GM06990 (cell line): ENCODE measurements at regions not wholly inside any gene's neighbourhood (a gene's known extent, or its start where the extent isn't known, plus 50 kb on each side); places are given as distances from the start of the nearest gene placed in this dataset.
"Not testable (repeated sequence)": the region's sequence is repeated elsewhere in the genome, so short reads cannot be mapped to it uniquely, and the experiment has no call there.

Experiments used
- DNase-seq: peaks from one replicate; pipeline ENCODE4 v3.0.0-alpha.2; 2011; ENCODE audit not compliant: insufficient read length; ENCODE audit errors: extremely low read depth
- H3K27me3 ChIP-seq: replicated peaks from 2 replicates; pipeline ENCODE4 v1.6.0; 2011; ENCODE audit warnings: low read length; ENCODE audit not compliant: control insufficient read depth, insufficient read depth
- H3K36me3 ChIP-seq: 2 replicates; pipeline ENCODE4 v1.5.1; 2011; ENCODE audit warnings: low read length; ENCODE audit not compliant: control insufficient read depth, insufficient read depth
- H3K4me3 ChIP-seq: replicated peaks from 2 replicates; pipeline ENCODE4 v1.5.1; 2011; ENCODE audit warnings: low read depth, mild to moderate bottlenecking, control low read depth, low read length
- TF ChIP-seq, protein P1 (sequence below): IDR thresholded peaks from 2 replicates; pipeline ENCODE4 v1.5.1; 2011; ENCODE audit warnings: low read length, control low read depth, mild to moderate bottlenecking, inconsistent platforms; ENCODE audit not compliant: insufficient read depth, poor library complexity, severe bottlenecking

DNA sequence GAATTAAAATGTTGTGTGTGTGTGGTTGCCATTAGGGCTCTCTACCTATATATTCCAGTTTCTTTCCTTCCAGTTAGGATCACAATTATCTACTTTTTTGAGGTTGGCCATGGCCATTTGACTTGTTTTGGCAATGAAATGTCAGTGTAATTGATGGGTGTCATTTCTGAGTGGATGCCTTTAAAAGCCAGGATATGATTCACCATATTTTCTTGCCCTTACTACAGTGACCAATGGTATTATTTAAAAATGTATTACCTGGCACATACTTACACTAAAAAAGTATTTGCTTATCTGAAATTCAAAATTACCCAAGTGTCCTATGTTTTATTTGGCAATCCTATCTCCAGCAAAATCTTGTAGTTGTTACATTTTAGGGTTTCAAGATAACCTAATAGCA is 258.7 kb upstream of the ACTBL2 start:
- Histone ChIP-seq H3K27me3 (no peaks in the 10 kb centered on the region; the same call in 1 of the 2 replicates), H3K4me3 (no peak overlapping the region), H3K36me3 (no peaks in the 10 kb centered on the region)
- TF ChIP-seq, protein P1, sequence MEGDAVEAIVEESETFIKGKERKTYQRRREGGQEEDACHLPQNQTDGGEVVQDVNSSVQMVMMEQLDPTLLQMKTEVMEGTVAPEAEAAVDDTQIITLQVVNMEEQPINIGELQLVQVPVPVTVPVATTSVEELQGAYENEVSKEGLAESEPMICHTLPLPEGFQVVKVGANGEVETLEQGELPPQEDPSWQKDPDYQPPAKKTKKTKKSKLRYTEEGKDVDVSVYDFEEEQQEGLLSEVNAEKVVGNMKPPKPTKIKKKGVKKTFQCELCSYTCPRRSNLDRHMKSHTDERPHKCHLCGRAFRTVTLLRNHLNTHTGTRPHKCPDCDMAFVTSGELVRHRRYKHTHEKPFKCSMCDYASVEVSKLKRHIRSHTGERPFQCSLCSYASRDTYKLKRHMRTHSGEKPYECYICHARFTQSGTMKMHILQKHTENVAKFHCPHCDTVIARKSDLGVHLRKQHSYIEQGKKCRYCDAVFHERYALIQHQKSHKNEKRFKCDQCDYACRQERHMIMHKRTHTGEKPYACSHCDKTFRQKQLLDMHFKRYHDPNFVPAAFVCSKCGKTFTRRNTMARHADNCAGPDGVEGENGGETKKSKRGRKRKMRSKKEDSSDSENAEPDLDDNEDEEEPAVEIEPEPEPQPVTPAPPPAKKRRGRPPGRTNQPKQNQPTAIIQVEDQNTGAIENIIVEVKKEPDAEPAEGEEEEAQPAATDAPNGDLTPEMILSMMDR: no peak
- DNase-seq: no peak

DNA sequence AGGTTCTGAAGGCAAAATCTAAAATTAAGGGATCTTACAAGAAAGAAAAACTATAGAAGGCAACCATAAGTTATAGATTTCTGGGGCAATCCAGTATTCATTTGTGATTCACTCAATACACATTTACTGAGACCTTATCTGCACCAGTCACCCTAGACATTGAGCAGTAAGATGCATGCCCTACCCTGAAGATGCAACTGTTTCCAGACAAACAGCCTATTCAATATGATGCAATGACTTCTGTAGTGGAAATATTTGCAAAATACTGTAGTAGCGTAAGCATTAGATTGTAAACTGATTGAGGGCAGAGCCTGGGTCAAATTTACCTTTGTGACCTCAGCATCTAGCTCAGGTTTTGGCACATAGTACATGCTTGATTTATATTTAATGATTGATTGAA is 256.2 kb upstream of the ACTBL2 start:
- no peaks in the 10 kb centered on the region; the same call in 1 of the 2 replicates for H3K27me3 ChIP-seq
- TF ChIP-seq, protein P1: no peak
- no peak for DNase-seq
- no peaks in the 10 kb centered on the region for H3K36me3 ChIP-seq
- H3K4me3 ChIP-seq: no peak overlapping the region

DNA sequence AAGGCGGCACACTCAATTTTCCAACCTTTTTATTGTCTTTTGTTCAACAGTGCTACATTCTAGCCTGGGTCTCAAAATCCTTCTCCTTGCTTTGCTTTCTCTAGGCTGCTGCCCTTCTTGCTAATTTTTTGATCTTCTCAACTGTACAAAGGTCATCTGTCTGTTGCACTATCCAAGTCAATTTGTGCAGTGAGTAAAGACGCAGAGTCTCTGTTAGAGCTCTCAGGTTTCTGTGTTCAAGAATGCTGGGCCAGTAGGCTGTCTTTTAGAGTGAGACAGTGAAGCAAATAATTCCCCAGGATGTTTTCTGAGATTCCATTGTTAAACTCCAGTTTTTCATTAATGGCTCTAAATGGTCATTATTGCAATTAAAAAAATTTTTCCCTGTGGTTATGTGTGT is 255.7 kb upstream of the ACTBL2 start:
- Histone ChIP-seq H3K36me3 (no peaks in the 10 kb centered on the region), H3K4me3 (no peak overlapping the region), H3K27me3 (no peaks in the 10 kb centered on the region; the same call in 1 of the 2 replicates)
- TF ChIP-seq, protein P1: no peak
- no peak for DNase-seq

DNA sequence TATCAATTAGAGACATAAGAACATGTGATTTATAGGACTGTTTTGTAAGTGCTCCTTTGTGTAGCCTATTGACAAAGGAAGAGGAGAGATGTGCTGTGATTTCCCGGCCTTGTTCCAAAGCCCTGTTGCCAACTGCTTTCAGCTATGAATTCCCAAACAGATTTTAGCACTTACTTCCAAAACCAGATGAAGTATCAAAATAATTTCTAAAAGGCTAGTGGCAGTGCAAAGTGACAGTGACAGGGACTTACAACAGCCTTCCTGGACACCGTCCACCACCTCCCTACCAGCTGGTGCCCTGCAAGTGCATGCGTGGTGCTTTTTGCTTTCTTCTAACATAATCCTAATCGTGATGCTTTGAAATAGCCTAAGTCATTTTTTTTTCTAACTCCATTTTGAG is 254.1 kb upstream of the ACTBL2 start:
- TF ChIP-seq, protein P1: no peak
- no peak overlapping the region for H3K4me3 ChIP-seq
- no peaks in the 10 kb centered on the region for H3K36me3 ChIP-seq
- DNase-seq: no peak
- H3K27me3 ChIP-seq: no peaks in the 10 kb centered on the region; the same call in 1 of the 2 replicates

DNA sequence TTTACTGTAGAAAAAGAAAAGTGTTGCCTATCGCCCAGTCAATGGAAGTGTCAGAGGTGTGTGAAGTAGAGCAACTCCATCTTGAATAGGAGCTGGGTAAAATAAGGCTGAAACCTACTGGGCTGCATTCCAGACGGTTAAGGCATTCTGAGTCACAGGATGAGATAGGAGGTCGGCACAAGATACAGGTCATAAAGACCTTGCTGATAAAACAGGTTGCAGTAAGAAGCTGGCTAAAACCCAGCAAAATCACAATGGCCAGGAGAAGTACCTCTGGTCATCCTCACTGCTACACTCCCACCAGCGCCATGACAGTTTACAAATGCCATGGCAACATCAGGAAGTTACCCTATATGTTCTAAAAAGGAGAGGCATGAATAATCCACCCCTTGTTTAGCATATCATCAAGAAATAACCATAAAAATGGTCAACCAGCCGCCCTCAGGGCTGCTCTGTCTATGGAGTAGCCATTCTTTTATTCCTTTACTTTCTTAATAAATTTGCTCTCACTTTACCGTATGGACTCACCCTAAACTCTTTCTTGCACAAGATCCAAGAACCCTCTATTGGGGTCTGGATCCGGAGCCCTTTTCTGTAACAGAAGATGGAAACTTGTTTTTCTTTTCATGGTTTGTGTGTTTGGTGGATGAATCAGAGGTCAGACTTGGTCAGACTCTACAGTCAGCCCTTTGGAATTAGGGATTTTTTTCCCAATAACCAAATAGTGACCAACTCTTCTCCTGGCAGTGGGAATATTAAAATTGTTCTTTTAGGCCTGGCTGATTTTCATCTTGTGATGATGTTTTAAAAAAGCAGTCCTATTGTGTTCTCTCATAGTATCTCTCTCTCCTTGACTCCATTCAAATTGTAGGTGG is 252.9 kb upstream of the ACTBL2 start:
- DNase-seq, H3K36me3 ChIP-seq, H3K4me3 ChIP-seq, H3K27me3 ChIP-seq: not testable (repeated sequence)

DNA sequence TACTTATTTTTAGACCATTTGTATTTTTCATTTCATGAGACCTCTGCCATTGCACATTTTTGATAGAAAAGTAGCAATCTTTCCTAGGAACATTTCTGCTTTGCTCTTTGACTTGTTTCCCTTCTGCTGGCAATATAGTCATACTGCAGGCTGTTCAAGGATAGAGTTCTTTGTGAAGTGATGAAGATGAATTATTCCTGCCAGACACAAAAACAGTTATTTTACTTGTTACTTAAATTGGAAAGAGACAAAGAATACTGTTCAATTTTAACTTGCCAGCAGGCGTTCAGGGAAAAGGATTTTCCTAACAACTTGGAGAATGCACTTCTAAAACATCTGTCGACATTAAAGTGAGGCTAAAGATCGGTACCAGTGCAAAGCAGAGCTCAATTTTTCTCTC is 251.7 kb upstream of the ACTBL2 start:
- no peak overlapping the region for H3K4me3 ChIP-seq
- TF ChIP-seq, protein P1: no peak
- H3K27me3 ChIP-seq: no peaks in the 10 kb centered on the region; the same call in 1 of the 2 replicates
- no peaks in the 10 kb centered on the region for H3K36me3 ChIP-seq
- no peak for DNase-seq
